Stimulated activated naive CD4-positive, alpha-beta T cell treated with Interleukin-2 at 50 U/mL for 16 hours (primary cell): ENCODE measurements at regions not wholly inside any gene's neighbourhood (a gene's known extent, or its start where the extent isn't known, plus 50 kb on each side); places are given as distances from the start of the nearest gene placed in this dataset.
"Not testable (repeated sequence)": the region's sequence is repeated elsewhere in the genome, so short reads cannot be mapped to it uniquely, and the experiment has no call there.

Experiments used
- DNase-seq: peaks from one replicate; lab custom pipeline; 2025; lab: John Stamatoyannopoulos, UW

- no peak for DNase-seq
These were observed 235.9 kb upstream of the KITLG start for GRCh38 chr12:88816201-88816600.

- no peak for DNase-seq
These were observed 234.5 kb upstream of the KITLG start for GRCh38 chr12:88814779-88815178.

GRCh38 chr12:88812610-88813009, 232.3 kb upstream of the KITLG start:
- no peak for DNase-seq

GRCh38 chr12:88810806-88811205, 230.5 kb upstream of the KITLG start:
- no peak for DNase-seq

GRCh38 chr12:88809841-88810240, 229.6 kb upstream of the KITLG start:
- not testable (repeated sequence) for DNase-seq

GRCh38 chr12:88805692-88806091, 225.4 kb upstream of the KITLG start:
- DNase-seq, result no peak

- DNase-seq, result no peak
These were observed 225.0 kb upstream of the KITLG start for GRCh38 chr12:88805286-88805685.

- DNase-seq, result no peak
These were observed 221.9 kb upstream of the KITLG start for GRCh38 chr12:88802096-88802706.

GRCh38 chr12:88801227-88802095, 221.2 kb upstream of the KITLG start:
- no peak for DNase-seq

GRCh38 chr12:88793096-88793495, 212.8 kb upstream of the KITLG start:
- no peak for DNase-seq

- DNase-seq, result no peak
These were observed 210.0 kb upstream of the KITLG start for GRCh38 chr12:88790231-88790630.

- no peak for DNase-seq
These were observed 203.9 kb upstream of the KITLG start for GRCh38 chr12:88784166-88784565.

- DNase-seq, result no peak
These were observed 202.1 kb upstream of the KITLG start for GRCh38 chr12:88782351-88782750.

- no peak for DNase-seq
These were observed 201.6 kb upstream of the KITLG start for GRCh38 chr12:88781909-88782308.

- DNase-seq, result no peak
These were observed 197.8 kb upstream of the KITLG start for GRCh38 chr12:88778064-88778463.

- DNase-seq, result no peak
These were observed 195.5 kb upstream of the KITLG start for GRCh38 chr12:88775742-88776151.

- no peak for DNase-seq
These were observed 187.4 kb upstream of the KITLG start for GRCh38 chr12:88767699-88768098.

- no peak for DNase-seq
These were observed 184.7 kb upstream of the KITLG start for GRCh38 chr12:88764781-88765480.

- no peak for DNase-seq
These were observed 183.3 kb upstream of the KITLG start for GRCh38 chr12:88763536-88764100.

- DNase-seq, result no peak
These were observed 177.9 kb upstream of the KITLG start for GRCh38 chr12:88758176-88758575.

- no peak for DNase-seq
These were observed 176.6 kb upstream of the KITLG start for GRCh38 chr12:88756917-88757316.

GRCh38 chr12:88756153-88756552, 175.9 kb upstream of the KITLG start:
- DNase-seq, result no peak

GRCh38 chr12:88753707-88754106, 173.4 kb upstream of the KITLG start:
- DNase-seq, result no peak
